Mesenchymal stem cell (in vitro differentiated cells and primary cell): ENCODE measurements at regions not wholly inside any gene's neighbourhood (a gene's known extent, or its start where the extent isn't known, plus 50 kb on each side); places are given as distances from the start of the nearest gene placed in this dataset.

ENCODE experiments used
- DNase-seq: peaks from one replicate; pipeline ENCODE4 v3.0.0-alpha.2; 2013
- H2AFZ ChIP-seq: one replicate; pipeline ENCODE4 v1.6.1; 2013; ENCODE audit warnings: low read depth, mild to moderate bottlenecking, control low read depth, inconsistent platforms, low read length, moderate library complexity
- H2AK5ac ChIP-seq: 2 replicates; pipeline ENCODE4 v1.6.1; 2013; ENCODE audit warnings: low read length, moderate library complexity, mild to moderate bottlenecking, inconsistent platforms; ENCODE audit not compliant: severe bottlenecking
- H2BK120ac ChIP-seq: one replicate; pipeline ENCODE4 v1.6.1; 2013; ENCODE audit warnings: low read depth, mild to moderate bottlenecking, inconsistent platforms, low read length, moderate library complexity
- H2BK12ac ChIP-seq, 2 experiments: one replicate each; pipeline ENCODE4 v1.6.1; 2013; ENCODE audit warnings: inconsistent platforms in 2 of 2, low read length in 2 of 2, mild to moderate bottlenecking in 2 of 2, moderate library complexity in 2 of 2, control low read depth in 1 of 2
- H2BK15ac ChIP-seq: one replicate; pipeline ENCODE4 v1.6.1; 2013; ENCODE audit warnings: mild to moderate bottlenecking, low read depth, inconsistent platforms; ENCODE audit not compliant: poor library complexity, severe bottlenecking
- H2BK5ac ChIP-seq: 2 replicates; pipeline ENCODE4 v1.6.1; 2013; ENCODE audit warnings: low read depth, mild to moderate bottlenecking, low read length, control low read depth, inconsistent platforms; ENCODE audit not compliant: poor library complexity, severe bottlenecking
- H3K14ac ChIP-seq, 2 experiments: one replicate each; pipeline ENCODE4 v1.6.1; 2013; ENCODE audit warnings: inconsistent platforms in 2 of 2, low read length in 2 of 2, control low read depth in 1 of 2, mild to moderate bottlenecking in 1 of 2, moderate library complexity in 1 of 2
- H3K18ac ChIP-seq, 2 experiments: one replicate each; pipeline ENCODE4 v1.6.1; 2013; ENCODE audit warnings: inconsistent platforms in 2 of 2, low read length in 2 of 2, control low read depth in 1 of 2, low read depth in 1 of 2, mild to moderate bottlenecking in 1 of 2
- H3K23ac ChIP-seq, 2 experiments: one replicate each; pipeline ENCODE4 v1.6.1; 2013; ENCODE audit warnings: inconsistent platforms in 2 of 2, low read length in 2 of 2, mild to moderate bottlenecking in 2 of 2, moderate library complexity in 2 of 2, control low read depth in 1 of 2
- H3K27ac ChIP-seq: 2 replicates; pipeline ENCODE4 v1.5.1; 2013; ENCODE audit warnings: mild to moderate bottlenecking, moderate library complexity, low read length, control low read depth, inconsistent platforms; ENCODE audit not compliant: poor library complexity, severe bottlenecking
- H3K27me3 ChIP-seq, 2 experiments: 2 replicates each; pipeline versions ENCODE4 v1.6.1 to v1.7.0; 2013; ENCODE audit warnings: low read length in 2 of 2, mild to moderate bottlenecking in 2 of 2, moderate library complexity in 2 of 2, control low read depth in 1 of 2, inconsistent platforms in 1 of 2; ENCODE audit not compliant: control insufficient read depth in 1 of 2, insufficient read depth in 1 of 2
- H3K36me3 ChIP-seq, 2 experiments: 2 replicates each; pipeline versions ENCODE4 v1.6.1 to v1.7.0; 2013; ENCODE audit warnings: low read length in 2 of 2, control low read depth in 1 of 2, inconsistent platforms in 1 of 2, low read depth in 1 of 2, mild to moderate bottlenecking in 1 of 2; ENCODE audit not compliant: insufficient read depth in 2 of 2, control insufficient read depth in 1 of 2
- H3K4ac ChIP-seq, 2 experiments: one replicate each; pipeline ENCODE4 v1.6.1; 2013; ENCODE audit warnings: inconsistent platforms in 2 of 2, low read length in 2 of 2, mild to moderate bottlenecking in 2 of 2, moderate library complexity in 2 of 2, control low read depth in 1 of 2, low read depth in 1 of 2
- H3K4me1 ChIP-seq: 2 replicates; pipeline ENCODE4 v1.6.1; 2013; ENCODE audit warnings: low read depth, low read length, control low read depth; ENCODE audit not compliant: control insufficient read depth, insufficient read depth
- H3K4me2 ChIP-seq: 2 replicates; pipeline ENCODE4 v1.6.1; 2013; ENCODE audit warnings: low read length, mild to moderate bottlenecking, inconsistent platforms; ENCODE audit not compliant: poor library complexity, severe bottlenecking
- H3K4me3 ChIP-seq, 2 experiments: 2 replicates each; pipeline versions ENCODE4 v1.5.1 to v1.7.0; 2013; ENCODE audit warnings: low read length in 2 of 2, mild to moderate bottlenecking in 2 of 2, control low read depth in 1 of 2, low read depth in 1 of 2; ENCODE audit not compliant: insufficient read depth in 1 of 2
- H3K79me1 ChIP-seq: replicated peaks from 2 replicates; pipeline ENCODE4 v1.6.1; 2013; ENCODE audit warnings: mild to moderate bottlenecking, control low read depth, low read length, inconsistent platforms; ENCODE audit not compliant: poor library complexity, severe bottlenecking
- H3K9ac ChIP-seq: 2 replicates; pipeline ENCODE4 v1.7.0; 2013; ENCODE audit warnings: mild to moderate bottlenecking, low read length, moderate library complexity
- H3K9me3 ChIP-seq: 2 replicates; pipeline ENCODE4 v1.7.0; 2013; ENCODE audit warnings: mild to moderate bottlenecking, low read length; ENCODE audit not compliant: control insufficient read depth
- H4K8ac ChIP-seq: one replicate; pipeline ENCODE4 v1.6.1; 2013; ENCODE audit warnings: inconsistent platforms, mild to moderate bottlenecking, low read length, moderate library complexity
- H4K91ac ChIP-seq: one replicate; pipeline ENCODE4 v1.6.1; 2013; ENCODE audit warnings: mild to moderate bottlenecking, low read length, inconsistent platforms
- WGBS: methylation state at CpG from one replicate; pipeline ENCODE4 v1.1.7; 2013; ENCODE audit warnings: mixed read lengths; 5-methylcytosine and 5-hydroxymethylcytosine counted together

- H3K4ac ChIP-seq: no peak overlapping the region
- no peak overlapping the region for H2BK12ac ChIP-seq
- H2AFZ ChIP-seq: no peak overlapping the region
- H3K4me3 ChIP-seq: no peak overlapping the region
- no peak overlapping the region for H2BK15ac ChIP-seq
- no peak overlapping the region for H3K18ac ChIP-seq
- H3K14ac ChIP-seq: no peak overlapping the region
- H4K91ac ChIP-seq: no peak overlapping the region
- no peak overlapping the region for H3K4me2 ChIP-seq
- 59% methylated on average over 5 of the region's 5 CpGs for WGBS
- no peak overlapping the region for H2BK5ac ChIP-seq
- H4K8ac ChIP-seq: no peak overlapping the region
- H3K9ac ChIP-seq: no peak overlapping the region
- H3K27ac ChIP-seq: no peak overlapping the region
- DNase-seq: no peak
- H3K36me3 ChIP-seq: no peaks in the 10 kb centered on the region
- H3K23ac ChIP-seq: no peak overlapping the region
- no peaks in the 10 kb centered on the region for H3K9me3 ChIP-seq
- no peak overlapping the region for H2AK5ac ChIP-seq
- H2BK120ac ChIP-seq: no peak overlapping the region
- H3K27me3 ChIP-seq: no peaks in the 10 kb centered on the region
- no peaks in the 10 kb centered on the region for H3K4me1 ChIP-seq
- no peaks in the 10 kb centered on the region for H3K79me1 ChIP-seq
Observed at GRCh38 chr5:74452856-74453255, 187.7 kb downstream of the ENC1 start.

GRCh38 chr5:74450095-74450494, 190.4 kb downstream of the ENC1 start:
- H3K27me3 ChIP-seq: no peaks in the 10 kb centered on the region
- no peak for DNase-seq
- no peak overlapping the region for H2AFZ ChIP-seq
- H2BK12ac ChIP-seq: no peak overlapping the region
- H3K4me2 ChIP-seq: no peak overlapping the region
- 83% methylated on average over 1 of the region's 2 CpGs for WGBS
- H4K8ac ChIP-seq: no peak overlapping the region
- no peak overlapping the region for H3K27ac ChIP-seq
- H3K9ac ChIP-seq: no peak overlapping the region
- no peak overlapping the region for H3K18ac ChIP-seq
- H3K14ac ChIP-seq: peak overlapping the region in 1 of 2 experiments; percentile 41
- peak overlapping the region in 1 of 2 experiments; percentile 40 for H3K23ac ChIP-seq
- H2BK15ac ChIP-seq: no peak overlapping the region
- H4K91ac ChIP-seq: no peak overlapping the region
- no peak overlapping the region for H3K4me3 ChIP-seq
- H3K36me3 ChIP-seq: no peaks in the 10 kb centered on the region
- no peaks in the 10 kb centered on the region for H3K9me3 ChIP-seq
- no peaks in the 10 kb centered on the region for H3K4me1 ChIP-seq
- no peak overlapping the region for H2BK120ac ChIP-seq
- no peak overlapping the region for H2AK5ac ChIP-seq
- no peak overlapping the region for H2BK5ac ChIP-seq
- H3K4ac ChIP-seq: no peak overlapping the region
- no peaks in the 10 kb centered on the region for H3K79me1 ChIP-seq

- Histone ChIP-seq H3K14ac (no peak overlapping the region), H3K79me1 (no peaks in the 10 kb centered on the region), H2BK12ac (no peak overlapping the region), H3K9me3 (no peaks in the 10 kb centered on the region), H2BK120ac (no peak overlapping the region), H2AK5ac (no peak overlapping the region), H4K8ac (no peak overlapping the region), H3K18ac (no peak overlapping the region), H3K4me1 (no peaks in the 10 kb centered on the region), H2BK5ac (no peak overlapping the region), H2AFZ (no peak overlapping the region), H2BK15ac (no peak overlapping the region), H3K27ac (no peak overlapping the region), H3K23ac (no peak overlapping the region), H4K91ac (no peak overlapping the region), H3K4me3 (peak overlapping the region in 1 of 2 experiments; percentile 30), H3K4me2 (no peak overlapping the region), H3K9ac (no peak overlapping the region), H3K36me3 (no peaks in the 10 kb centered on the region), H3K4ac (no peak overlapping the region), H3K27me3 (no peaks in the 10 kb centered on the region)
- DNase-seq: no peak
- 94% methylated on average over 12 of the region's 12 CpGs for WGBS
Observed at GRCh38 chr5:74446725-74447241, 193.7 kb downstream of the ENC1 start.

GRCh38 chr5:74442466-74442865, 198.1 kb downstream of the ENC1 start:
- H2AFZ ChIP-seq: no peak overlapping the region
- no peak overlapping the region for H2BK120ac ChIP-seq
- H3K27ac ChIP-seq: no peak overlapping the region
- H3K4me1 ChIP-seq: no peaks in the 10 kb centered on the region
- H3K4me2 ChIP-seq: no peak overlapping the region
- no peak overlapping the region for H3K4ac ChIP-seq
- no peak overlapping the region for H2BK15ac ChIP-seq
- H3K79me1 ChIP-seq: no peaks in the 10 kb centered on the region
- H3K14ac ChIP-seq: no peak overlapping the region
- no peak overlapping the region for H4K91ac ChIP-seq
- H3K9me3 ChIP-seq: no peaks in the 10 kb centered on the region
- H3K36me3 ChIP-seq: no peaks in the 10 kb centered on the region
- H2AK5ac ChIP-seq: no peak overlapping the region
- no peak for DNase-seq
- no peak overlapping the region for H4K8ac ChIP-seq
- H3K9ac ChIP-seq: no peak overlapping the region
- H2BK12ac ChIP-seq: no peak overlapping the region
- no peaks in the 10 kb centered on the region for H3K27me3 ChIP-seq
- peak overlapping the region in 1 of 2 experiments; percentile 32 for H3K18ac ChIP-seq
- no peak overlapping the region for H2BK5ac ChIP-seq
- H3K4me3 ChIP-seq: no peak overlapping the region
- no CpG with 5 or more reads among the region's 3 CpGs for WGBS
- H3K23ac ChIP-seq: no peak overlapping the region
